GM19372 (cell line): ENCODE measurements at regions not wholly inside any gene's neighbourhood (a gene's known extent, or its start where the extent isn't known, plus 50 kb on each side); places are given as distances from the start of the nearest gene placed in this dataset.

Source experiments
- ATAC-seq: cut with Tn5 transposase; IDR thresholded peaks from one replicate; pipeline ENCODE4 v1.9.1; 2021; ENCODE audit warnings: mild to moderate bottlenecking, low read depth, moderate library complexity; ENCODE audit not compliant: unreplicated experiment

GRCh38 chr7:17212188-17212587 is 86.3 kb upstream of the AHR start:
- ATAC-seq = no peak

- no peak for ATAC-seq
Observed at GRCh38 chr7:17227766-17228490, 70.5 kb upstream of the AHR start.

- no peak for ATAC-seq
Observed at GRCh38 chr7:17229228-17229627, 69.2 kb upstream of the AHR start.

- no peak for ATAC-seq
Observed at GRCh38 chr7:17230099-17230807, 68.2 kb upstream of the AHR start.

- no peak for ATAC-seq
Observed at GRCh38 chr7:17233603-17234002, 64.8 kb upstream of the AHR start.

GRCh38 chr7:17234030-17234397 is 64.4 kb upstream of the AHR start:
- ATAC-seq = peak; percentile 47

GRCh38 chr7:17234398-17235031 is 63.9 kb upstream of the AHR start:
- peak; percentile 95 for ATAC-seq

GRCh38 chr7:17236171-17236570 is 62.3 kb upstream of the AHR start:
- no peak for ATAC-seq

GRCh38 chr7:17236603-17237002 is 61.8 kb upstream of the AHR start:
- no peak for ATAC-seq

GRCh38 chr7:17239046-17239445 is 59.4 kb upstream of the AHR start:
- ATAC-seq = no peak

GRCh38 chr7:17239683-17240521 is 58.5 kb upstream of the AHR start:
- no peak for ATAC-seq

- ATAC-seq = no peak
Observed at GRCh38 chr7:17242504-17242903, 55.9 kb upstream of the AHR start.

GRCh38 chr7:17244786-17245185 is 53.7 kb upstream of the AHR start:
- no peak for ATAC-seq

- ATAC-seq = no peak
Observed at GRCh38 chr7:17247357-17247756, 51.1 kb upstream of the AHR start.

GRCh38 chr7:17248527-17248926 is 49.9 kb upstream of the AHR start:
- no peak for ATAC-seq
